ENCODE measurements at regions not wholly inside any gene's neighbourhood (a gene's known extent, or its start where the extent isn't known, plus 50 kb on each side); places are given as distances from the start of the nearest gene placed in this dataset.

DNA sequence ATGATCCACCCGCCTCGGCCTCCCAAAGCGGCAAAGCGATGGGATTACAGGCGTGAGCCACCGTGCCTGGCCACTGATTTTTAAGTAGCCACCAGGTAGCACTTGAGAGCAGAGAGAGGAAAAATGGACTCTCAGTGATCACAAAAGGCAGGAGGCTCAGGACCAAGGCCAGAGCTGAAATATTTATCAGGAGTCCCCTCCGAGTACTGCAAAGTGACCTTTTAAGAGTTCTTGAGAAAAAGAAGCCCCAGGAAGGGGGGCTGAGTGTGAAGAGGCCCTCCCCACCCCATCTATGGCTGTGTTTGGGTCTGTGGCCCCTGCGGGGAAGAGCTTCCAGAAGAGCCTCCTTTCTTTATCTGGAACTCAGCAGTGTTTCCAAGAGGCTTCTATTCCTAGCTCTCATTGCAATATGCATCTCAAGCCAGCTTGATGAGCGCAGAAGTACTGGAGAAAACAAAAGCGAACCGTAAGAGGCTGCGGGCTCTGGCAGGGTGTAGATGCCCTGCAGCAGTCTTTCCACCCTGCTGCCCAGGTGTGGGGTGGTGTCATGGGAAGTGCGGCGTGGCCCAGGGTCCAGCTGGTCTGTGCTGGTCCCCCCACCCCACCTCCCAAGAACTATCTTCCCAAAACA is 75.5 kb upstream of the CDK20 start:
- H4K20me1 ChIP-seq (replicated peaks in 1 of 2; ENCODE audit: control insufficient read depth in 1 of 2, insufficient read depth in 2 of 2, low read length in 2 of 2), result no peaks in the 10 kb centered on the region
- WGBS, 2 experiments (ENCODE audit: extremely low coverage in 1 of 2, insufficient coverage in 1 of 2, insufficient read length in 1 of 2, insufficient replicate concordance in 2 of 2, low coverage in 1 of 2, low lambda C conversion rate in 2 of 2, missing lambda C conversion rate in 1 of 2), result 85% methylated on average over 14 of the region's 14 CpGs; no CpG with 5 or more reads in 1 of the 2 experiments
- no peaks in the 10 kb centered on the region for H3K9me3 ChIP-seq (ENCODE audit: insufficient read depth in 2 of 2, low read depth in 1 of 2, low read length in 1 of 2)
- peak overlapping the region; percentile 46; the same call in 1 of the 2 replicates for H2BK15ac ChIP-seq (ENCODE audit: low read length)
- H3K18ac ChIP-seq (ENCODE audit: extremely low read depth, low read length), result no peak overlapping the region
- no peak for DNase-seq (ENCODE audit: low read depth in 1 of 2, low spot score in 2 of 2)
- no peaks in the 10 kb centered on the region for H3K36me3 ChIP-seq (ENCODE audit: control insufficient read depth in 2 of 4, insufficient read depth in 4 of 4, low read length in 3 of 4)
- H4K8ac ChIP-seq (ENCODE audit: extremely low read depth, insufficient read depth, low read length), result no peak overlapping the region; the same call in 1 of the 2 replicates
- H3K56ac ChIP-seq (replicated peaks; ENCODE audit: insufficient read length, low read depth, low read length), result no peak overlapping the region
- TF ChIP-seq, protein P1, sequence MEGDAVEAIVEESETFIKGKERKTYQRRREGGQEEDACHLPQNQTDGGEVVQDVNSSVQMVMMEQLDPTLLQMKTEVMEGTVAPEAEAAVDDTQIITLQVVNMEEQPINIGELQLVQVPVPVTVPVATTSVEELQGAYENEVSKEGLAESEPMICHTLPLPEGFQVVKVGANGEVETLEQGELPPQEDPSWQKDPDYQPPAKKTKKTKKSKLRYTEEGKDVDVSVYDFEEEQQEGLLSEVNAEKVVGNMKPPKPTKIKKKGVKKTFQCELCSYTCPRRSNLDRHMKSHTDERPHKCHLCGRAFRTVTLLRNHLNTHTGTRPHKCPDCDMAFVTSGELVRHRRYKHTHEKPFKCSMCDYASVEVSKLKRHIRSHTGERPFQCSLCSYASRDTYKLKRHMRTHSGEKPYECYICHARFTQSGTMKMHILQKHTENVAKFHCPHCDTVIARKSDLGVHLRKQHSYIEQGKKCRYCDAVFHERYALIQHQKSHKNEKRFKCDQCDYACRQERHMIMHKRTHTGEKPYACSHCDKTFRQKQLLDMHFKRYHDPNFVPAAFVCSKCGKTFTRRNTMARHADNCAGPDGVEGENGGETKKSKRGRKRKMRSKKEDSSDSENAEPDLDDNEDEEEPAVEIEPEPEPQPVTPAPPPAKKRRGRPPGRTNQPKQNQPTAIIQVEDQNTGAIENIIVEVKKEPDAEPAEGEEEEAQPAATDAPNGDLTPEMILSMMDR (IDR thresholded peaks at IDR 0.05; ENCODE audit: control extremely low read depth in 1 of 3, insufficient read depth in 1 of 3, low read depth in 1 of 3, low read length in 3 of 3), result peak in 2 of 3 experiments; percentile 12; a peak in 1 of 4 replicates
- peak; percentile 24 to 36; a peak in 3 of 4 replicates for TF ChIP-seq RAD21 (IDR thresholded peaks at IDR 0.05 in 1 of 2, conservative IDR thresholded peaks at IDR 0.05 in 1 of 2; ENCODE audit: low read depth in 2 of 2, low read length in 2 of 2)
- no peak for TF ChIP-seq EP300 (IDR thresholded peaks at IDR 0.05; ENCODE audit: borderline replicate concordance in 1 of 2, low read depth in 2 of 2, low read length in 2 of 2)
- 0 out of 2 replicates have a peak, but pooled peaks have one; percentile 31 for TF ChIP-seq E2F6 (IDR thresholded peaks at IDR 0.05)
- no peak overlapping the region for H3K27ac ChIP-seq (ENCODE audit: low read depth, low read length)
- no peak for FAIRE-seq
- CTCF ChIA-PET (ENCODE audit: partially characterized antibody), result interaction anchor here (0.6 to 2.6 kb wide), 6 partner anchors 8 to 221 kb away, joined by 3 to 15 read pairs (median 4); no protein-coding TSS in a partner anchor
- H2AFZ ChIP-seq (ENCODE audit: low read length), result no peak overlapping the region
- no peak overlapping the region for H3K4me3 ChIP-seq (ENCODE audit: extremely low read depth in 1 of 4, insufficient read depth in 2 of 4, low read depth in 3 of 4, low read length in 4 of 4)
- H4K5ac ChIP-seq (ENCODE audit: insufficient read length, low read depth, low read length), result peak overlapping the region; percentile 5
- no peak overlapping the region for H3K14ac ChIP-seq (ENCODE audit: insufficient read length)
- no peak overlapping the region for H2AK5ac ChIP-seq (ENCODE audit: low read depth, low read length)
- H3K27me3 ChIP-seq (replicated peaks in 1 of 4; ENCODE audit: control insufficient read depth in 3 of 4, extremely low read depth in 1 of 4, insufficient read depth in 3 of 4, low read length in 3 of 4), result no peaks in the 10 kb centered on the region
- POLR2A ChIA-PET (ENCODE audit: partially characterized antibody), result interaction anchor here (0.7 kb wide), 1 partner anchor 11 kb away, joined by 3 read pairs; no protein-coding TSS in a partner anchor
- peaks cover 7 to 10% (median 8%) of the 10 kb centered on the region in 4 experiments; a peak in 5 of 7 replicates for H3K4me1 ChIP-seq (replicated peaks in 1 of 4; ENCODE audit: control insufficient read depth in 3 of 4, insufficient read depth in 4 of 4, low read length in 3 of 4)
- no peak overlapping the region for H2BK120ac ChIP-seq (replicated peaks; ENCODE audit: low read depth, low read length)
- H3K23ac ChIP-seq (ENCODE audit: insufficient read length), result no peak overlapping the region
- no peaks in the 10 kb centered on the region for H3K79me2 ChIP-seq (ENCODE audit: control insufficient read depth in 1 of 2, insufficient read depth in 2 of 2, low read length in 2 of 2)
- no peak overlapping the region for H4K91ac ChIP-seq (replicated peaks; ENCODE audit: insufficient read length, low read length)
- no peak overlapping the region for H3K4me2 ChIP-seq (ENCODE audit: insufficient read depth in 1 of 2, low read depth in 2 of 2, low read length in 2 of 2)
- H3K4ac ChIP-seq (replicated peaks; ENCODE audit: insufficient read length, low read depth, low read length), result no peak overlapping the region
- H3K9ac ChIP-seq (replicated peaks in 1 of 4; ENCODE audit: extremely low read depth in 1 of 4, low read depth in 3 of 4, low read length in 3 of 4), result no peak overlapping the region
- H2BK5ac ChIP-seq (ENCODE audit: low read depth, low read length), result no peak overlapping the region
- no peak overlapping the region for H2BK20ac ChIP-seq (ENCODE audit: low read length)
- no peak overlapping the region for H2BK12ac ChIP-seq (ENCODE audit: low read depth, low read length)
- H3K79me1 ChIP-seq (ENCODE audit: low read depth, low read length), result no peaks in the 10 kb centered on the region
- H3K23me2 ChIP-seq (ENCODE audit: low read depth, low read length), result no peaks in the 10 kb centered on the region
